IMR-90 (cell line): ENCODE measurements at regions not wholly inside any gene's neighbourhood (a gene's known extent, or its start where the extent isn't known, plus 50 kb on each side); places are given as distances from the start of the nearest gene placed in this dataset.

Experiments
- FOS ChIP-seq: fragments of 150-350 bp; IDR thresholded peaks from 2 replicates; pipeline ENCODE4 v1.6.1; 2016; ENCODE audit warnings: low read depth, low read length
- MAZ ChIP-seq: IDR thresholded peaks from 2 replicates; pipeline ENCODE4 v1.6.1; 2012; ENCODE audit warnings: low read depth, mild to moderate bottlenecking, low read length, improper control_type of control experiment, moderate library complexity, borderline replicate concordance
- MXI1 ChIP-seq: IDR thresholded peaks from 2 replicates; pipeline ENCODE4 v1.6.1; 2012; ENCODE audit warnings: low read depth, mild to moderate bottlenecking, low read length, moderate library complexity, borderline replicate concordance
- POLR2A ChIP-seq: IDR thresholded peaks from 2 replicates; pipeline ENCODE4 v1.6.1; 2012; ENCODE audit warnings: mild to moderate bottlenecking, low read depth, low read length
- RAD21 ChIP-seq: IDR thresholded peaks from 2 replicates; pipeline ENCODE4 v1.6.1; 2012; ENCODE audit warnings: low read length, improper control_type of control experiment
- RFX5 ChIP-seq: IDR thresholded peaks from 2 replicates; pipeline ENCODE4 v1.8.0; 2012; ENCODE audit warnings: low read depth, mild to moderate bottlenecking, low read length, moderate library complexity
- SMC3 ChIP-seq: fragments of 150-350 bp; IDR thresholded peaks from 2 replicates; pipeline ENCODE4 v1.6.1; 2016; ENCODE audit warnings: low read depth, mild to moderate bottlenecking, antibody characterized with exemption, low read length, moderate library complexity
- TF ChIP-seq, protein P1 (sequence below): conservative IDR thresholded peaks from 2 replicates; pipeline ENCODE4 v1.5.1; 2012; ENCODE audit warnings: mild to moderate bottlenecking, low read depth, low read length, improper control_type of control experiment
- TF ChIP-seq, protein P2 (sequence below): fragments of 150-350 bp; IDR thresholded peaks from 2 replicates; pipeline ENCODE4 v1.6.1; 2017; ENCODE audit warnings: mild to moderate bottlenecking, antibody characterized with exemption, low read length, low read depth

DNA sequence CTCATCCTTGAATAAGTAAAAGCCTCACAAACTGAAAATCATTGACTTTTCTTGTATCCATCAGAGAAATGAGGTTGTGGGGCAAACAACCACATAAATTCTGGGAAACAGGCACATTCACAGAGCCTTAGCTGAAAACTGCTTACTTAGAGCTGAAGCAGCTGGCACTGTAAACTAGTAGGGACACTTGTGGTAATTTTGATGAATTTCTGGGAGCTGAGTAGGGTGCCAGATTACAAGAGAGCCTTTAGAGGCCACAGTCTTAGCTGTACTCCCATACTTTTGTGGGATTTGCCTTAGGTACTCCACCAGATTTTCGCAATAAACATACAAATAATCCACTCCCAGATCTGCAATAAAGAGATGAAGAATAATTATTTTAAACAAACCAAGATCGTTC lies 315.2 kb downstream of the TMX3 start:
- TF ChIP-seq RAD21 (no peak), SMC3 (no peak), FOS (no peak), RFX5 (no peak), MAZ (no peak), POLR2A (no peak), MXI1 (no peak)
- TF ChIP-seq, protein P1, sequence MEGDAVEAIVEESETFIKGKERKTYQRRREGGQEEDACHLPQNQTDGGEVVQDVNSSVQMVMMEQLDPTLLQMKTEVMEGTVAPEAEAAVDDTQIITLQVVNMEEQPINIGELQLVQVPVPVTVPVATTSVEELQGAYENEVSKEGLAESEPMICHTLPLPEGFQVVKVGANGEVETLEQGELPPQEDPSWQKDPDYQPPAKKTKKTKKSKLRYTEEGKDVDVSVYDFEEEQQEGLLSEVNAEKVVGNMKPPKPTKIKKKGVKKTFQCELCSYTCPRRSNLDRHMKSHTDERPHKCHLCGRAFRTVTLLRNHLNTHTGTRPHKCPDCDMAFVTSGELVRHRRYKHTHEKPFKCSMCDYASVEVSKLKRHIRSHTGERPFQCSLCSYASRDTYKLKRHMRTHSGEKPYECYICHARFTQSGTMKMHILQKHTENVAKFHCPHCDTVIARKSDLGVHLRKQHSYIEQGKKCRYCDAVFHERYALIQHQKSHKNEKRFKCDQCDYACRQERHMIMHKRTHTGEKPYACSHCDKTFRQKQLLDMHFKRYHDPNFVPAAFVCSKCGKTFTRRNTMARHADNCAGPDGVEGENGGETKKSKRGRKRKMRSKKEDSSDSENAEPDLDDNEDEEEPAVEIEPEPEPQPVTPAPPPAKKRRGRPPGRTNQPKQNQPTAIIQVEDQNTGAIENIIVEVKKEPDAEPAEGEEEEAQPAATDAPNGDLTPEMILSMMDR: no peak
- TF ChIP-seq, protein P2, sequence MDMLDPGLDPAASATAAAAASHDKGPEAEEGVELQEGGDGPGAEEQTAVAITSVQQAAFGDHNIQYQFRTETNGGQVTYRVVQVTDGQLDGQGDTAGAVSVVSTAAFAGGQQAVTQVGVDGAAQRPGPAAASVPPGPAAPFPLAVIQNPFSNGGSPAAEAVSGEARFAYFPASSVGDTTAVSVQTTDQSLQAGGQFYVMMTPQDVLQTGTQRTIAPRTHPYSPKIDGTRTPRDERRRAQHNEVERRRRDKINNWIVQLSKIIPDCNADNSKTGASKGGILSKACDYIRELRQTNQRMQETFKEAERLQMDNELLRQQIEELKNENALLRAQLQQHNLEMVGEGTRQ: no peak
